A673 (cell line): ENCODE measurements at regions not wholly inside any gene's neighbourhood (a gene's known extent, or its start where the extent isn't known, plus 50 kb on each side); places are given as distances from the start of the nearest gene placed in this dataset.

ENCODE experiments used
- BruUV-seq: library from RNA; stranded (reverse); fragments of 400-500 nt; replicated peaks from 2 replicates; lab custom pipeline; 2021; lab: Mats Ljungman, UMichigan
- CTCF ChIA-PET: fragments of 300-600 bp; sonication (Branson Sonifier 250); formaldehyde crosslinking; loops from one replicate; lab custom pipeline; 2022; ENCODE audit warnings: antibody characterized with exemption; lab: Charles Lee
- POLR2A ChIA-PET: fragments of 300-600 bp; sonication (Branson Sonifier 250); formaldehyde crosslinking; loops from one replicate; lab custom pipeline; 2022; ENCODE audit warnings: antibody characterized with exemption; ENCODE audit not compliant: low non-redundant PET; lab: Charles Lee
- DNase-seq: peaks from one replicate; pipeline ENCODE4 v3.0.0-alpha.2; 2015; ENCODE audit warnings: low spot score
- H3K27ac ChIP-seq: fragments of 200-600 bp; sonication (generic); 2 replicates; pipeline ENCODE4 v1.5.1; 2016; ENCODE audit warnings: mixed run types, low read depth, mild to moderate bottlenecking, mixed read lengths, antibody characterized with exemption, low read length; ENCODE audit not compliant: poor library complexity, severe bottlenecking
- H3K27me3 ChIP-seq: fragments of 200-600 bp; sonication (generic); replicated peaks from 2 replicates; pipeline ENCODE4 v1.6.1; 2017; ENCODE audit warnings: mixed run types, low read depth, mild to moderate bottlenecking, mixed read lengths, antibody characterized with exemption, low read length; ENCODE audit not compliant: insufficient read depth, poor library complexity
- H3K36me3 ChIP-seq: fragments of 200-600 bp; sonication (generic); 2 replicates; pipeline ENCODE4 v1.6.1; 2016; ENCODE audit warnings: mixed run types, mild to moderate bottlenecking, mixed read lengths, antibody characterized with exemption, low read length; ENCODE audit not compliant: insufficient read depth, poor library complexity, severe bottlenecking
- H3K4me1 ChIP-seq: fragments of 200-600 bp; sonication (generic); 2 replicates; pipeline ENCODE4 v1.6.1; 2017; ENCODE audit warnings: mixed run types, mild to moderate bottlenecking, mixed read lengths, antibody characterized with exemption, low read length; ENCODE audit not compliant: insufficient read depth, poor library complexity, severe bottlenecking
- H3K4me3 ChIP-seq: fragments of 200-600 bp; sonication (generic); 2 replicates; pipeline ENCODE4 v1.5.1; 2016; ENCODE audit warnings: low read depth, mixed run types, mild to moderate bottlenecking, mixed read lengths, low read length; ENCODE audit not compliant: poor library complexity, severe bottlenecking
- H3K9me3 ChIP-seq: fragments of 200-600 bp; sonication (generic); 2 replicates; pipeline ENCODE4 v1.6.1; 2016; ENCODE audit warnings: mixed run types, low read depth, mild to moderate bottlenecking, mixed read lengths, antibody characterized with exemption, low read length; ENCODE audit not compliant: poor library complexity, severe bottlenecking
- CTCF ChIP-seq: fragments of 300-800, 200-600 bp; sonication (generic); conservative IDR thresholded peaks from 2 replicates; pipeline ENCODE4 v1.5.1; 2017; ENCODE audit warnings: low read depth, mild to moderate bottlenecking, antibody characterized with exemption, low read length, moderate library complexity, mixed read lengths
- EZH2 ChIP-seq: fragments of 200-600 bp; sonication (generic); IDR thresholded peaks from 2 replicates; pipeline ENCODE4 v1.6.1; 2017; ENCODE audit warnings: borderline replicate concordance, low read depth, mild to moderate bottlenecking, mixed read lengths, antibody characterized with exemption, low read length; ENCODE audit not compliant: poor library complexity, severe bottlenecking
- intact Hi-C: fragments of 100-400 bp; cut with micrococcal nuclease; formaldehyde crosslinking; loops from one replicate; pipeline ENCODE4 v1.10.0; 2022; ENCODE audit not compliant: unreplicated experiment

DNA sequence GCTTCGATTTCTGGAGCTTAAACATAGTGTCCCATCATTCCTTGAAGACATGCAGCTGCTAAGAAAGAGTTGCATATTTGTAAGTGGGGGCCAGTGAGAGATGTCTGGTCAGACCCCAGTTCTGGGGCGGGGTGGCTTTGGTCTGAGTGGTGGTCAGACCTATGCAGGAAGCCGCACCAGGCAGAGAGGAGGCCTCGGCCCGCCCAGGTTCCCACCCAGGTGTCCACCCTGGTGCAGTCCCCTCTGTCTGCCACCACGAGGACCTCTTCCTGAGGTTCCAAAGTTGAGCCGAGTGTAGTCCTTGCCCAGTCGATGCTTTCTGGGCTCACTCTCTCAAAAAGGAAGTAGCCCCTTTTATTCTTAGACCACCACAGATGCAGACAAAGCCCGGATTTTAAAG lies 122.6 kb upstream of the DLG1 start:
- no peak overlapping the region for H3K4me3 ChIP-seq
- CTCF ChIA-PET: no interaction called here
- peaks cover 16% of the 10 kb centered on the region for H3K4me1 ChIP-seq
- no peaks in the 10 kb centered on the region for H3K9me3 ChIP-seq
- no peak for DNase-seq
- BruUV-seq: no TSS peak
- no peaks in the 10 kb centered on the region for H3K27me3 ChIP-seq
- POLR2A ChIA-PET: no interaction called here
- no peaks in the 10 kb centered on the region for H3K36me3 ChIP-seq
- intact Hi-C loops: no loop called here
- no peak for TF ChIP-seq CTCF
- no peak overlapping the region for H3K27ac ChIP-seq

DNA sequence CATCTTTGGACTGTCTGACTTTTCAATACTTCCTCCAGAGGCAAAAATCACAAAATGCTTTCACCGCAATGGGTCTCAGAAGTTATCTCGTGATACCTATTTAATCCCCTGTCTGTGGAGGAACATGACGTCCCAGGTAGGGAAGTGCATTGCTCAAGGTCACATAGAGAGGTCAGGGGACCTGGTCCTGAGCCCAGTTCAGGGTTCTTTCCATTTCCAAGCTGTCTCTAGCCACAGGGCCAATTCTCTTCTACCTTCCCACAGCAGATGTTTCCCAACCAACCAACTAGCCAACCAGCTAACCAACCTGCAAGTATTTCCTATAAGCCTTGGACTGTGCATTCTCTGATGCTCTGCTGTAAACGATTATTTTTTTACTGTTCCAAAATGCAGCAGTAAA lies 122.2 kb upstream of the DLG1 start:
- POLR2A ChIA-PET: no interaction called here
- CTCF ChIA-PET: no interaction called here
- no peak for DNase-seq
- no peaks in the 10 kb centered on the region for H3K27me3 ChIP-seq
- no peaks in the 10 kb centered on the region for H3K36me3 ChIP-seq
- no TSS peak for BruUV-seq
- H3K4me3 ChIP-seq: no peak overlapping the region
- H3K4me1 ChIP-seq: peaks cover 11% of the 10 kb centered on the region
- TF ChIP-seq CTCF (no peak), EZH2 (no peak)
- intact Hi-C loops: no loop called here
- no peak overlapping the region for H3K27ac ChIP-seq
- no peaks in the 10 kb centered on the region for H3K9me3 ChIP-seq

GRCh38 chr3:197420115-197420514 lies 121.7 kb upstream of the DLG1 start:
- Histone ChIP-seq H3K4me1 (peaks cover 7% of the 10 kb centered on the region), H3K27me3 (no peaks in the 10 kb centered on the region), H3K9me3 (no peaks in the 10 kb centered on the region), H3K4me3 (no peak overlapping the region), H3K27ac (no peak overlapping the region), H3K36me3 (no peaks in the 10 kb centered on the region)
- DNase-seq: no peak
- BruUV-seq: no TSS peak
- ChIA-PET CTCF (no interaction called here), POLR2A (no interaction called here)
- intact Hi-C loops: no loop called here
- TF ChIP-seq CTCF: no peak
- TF ChIP-seq EZH2: no peak

GRCh38 chr3:197419696-197420095 lies 121.3 kb upstream of the DLG1 start:
- H3K4me3 ChIP-seq: no peak overlapping the region
- ChIA-PET POLR2A (no interaction called here), CTCF (no interaction called here)
- H3K4me1 ChIP-seq: peaks cover 3% of the 10 kb centered on the region
- intact Hi-C loops: no loop called here
- no peak for DNase-seq
- no peaks in the 10 kb centered on the region for H3K27me3 ChIP-seq
- TF ChIP-seq EZH2 (no peak), CTCF (no peak)
- H3K36me3 ChIP-seq: no peaks in the 10 kb centered on the region
- no peaks in the 10 kb centered on the region for H3K9me3 ChIP-seq
- H3K27ac ChIP-seq: no peak overlapping the region
- no TSS peak for BruUV-seq
